ENCODE measurements at regions not wholly inside any gene's neighbourhood (a gene's known extent, or its start where the extent isn't known, plus 50 kb on each side); places are given as distances from the start of the nearest gene placed in this dataset.

DNA sequence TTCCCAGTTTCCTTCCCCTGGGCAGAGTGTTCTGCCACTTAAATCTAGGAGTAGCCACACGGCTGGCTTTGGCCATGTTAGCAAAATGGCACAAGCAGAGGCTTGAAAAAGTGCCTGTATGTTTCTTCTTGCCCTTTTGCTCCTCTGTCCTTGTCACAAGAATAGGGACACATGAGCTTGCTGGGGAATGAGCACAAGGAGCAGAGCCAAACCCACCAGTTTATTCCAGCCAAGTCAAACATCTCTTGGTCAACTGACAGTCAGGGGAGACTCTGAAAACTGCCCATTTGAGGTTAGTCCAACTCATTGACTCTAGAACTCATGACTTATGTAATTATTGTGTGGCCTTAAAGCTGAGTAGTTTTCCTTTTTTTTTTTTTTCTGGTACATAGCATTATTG is 739.7 kb upstream of the FZD8 start:
- no peak for DNase-seq
- ATAC-seq, result no peak
- intact Hi-C loops (cut with DNase I, micrococcal nuclease), result no loop called here

DNA sequence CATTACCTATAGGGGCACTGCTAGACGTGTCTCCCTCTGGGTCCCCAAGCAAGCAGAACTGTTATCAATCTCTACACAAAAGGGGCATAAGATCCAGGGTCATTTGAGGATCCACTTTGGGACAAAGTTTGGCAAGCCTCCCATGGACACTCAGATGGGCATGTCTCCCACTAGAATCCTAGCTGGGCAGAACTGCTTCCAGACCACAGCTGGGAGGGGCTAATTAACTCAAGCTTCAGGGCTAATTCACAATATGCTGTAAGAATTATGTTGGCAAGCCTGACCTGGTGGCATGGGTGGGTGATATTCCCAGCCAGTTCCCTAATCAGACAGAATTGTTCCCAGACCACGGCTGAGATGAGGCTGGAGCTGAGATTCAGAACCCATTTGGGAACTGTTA is 738.4 kb upstream of the FZD8 start:
- no peak for DNase-seq
- intact Hi-C loops (cut with DNase I, micrococcal nuclease), result no loop called here

DNA sequence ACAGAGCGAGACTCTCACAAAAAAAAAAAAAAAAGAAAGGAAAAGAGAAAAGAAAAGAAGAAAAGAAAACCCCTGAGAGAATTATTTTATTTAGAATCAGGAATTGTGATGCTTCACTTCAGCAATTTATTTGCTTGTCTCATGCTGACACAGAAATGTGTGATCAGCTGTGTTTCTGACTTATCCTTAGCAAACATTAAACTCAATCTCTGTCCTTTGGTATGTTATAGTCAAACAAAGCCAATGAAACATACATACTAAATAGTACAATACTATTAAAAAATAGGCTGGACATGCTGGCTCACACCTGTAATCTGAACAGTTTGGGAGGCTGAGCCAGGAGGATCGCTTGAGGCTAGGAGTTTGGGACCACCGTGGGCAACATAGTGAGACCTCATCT is 733.0 kb upstream of the FZD8 start:
- no peak for DNase-seq
- intact Hi-C loops (cut with DNase I, micrococcal nuclease), result no loop called here
- no peak for ATAC-seq

More for the DNA sequence above, 738.4 kb upstream of the FZD8 start:
- ATAC-seq, result no peak

DNA sequence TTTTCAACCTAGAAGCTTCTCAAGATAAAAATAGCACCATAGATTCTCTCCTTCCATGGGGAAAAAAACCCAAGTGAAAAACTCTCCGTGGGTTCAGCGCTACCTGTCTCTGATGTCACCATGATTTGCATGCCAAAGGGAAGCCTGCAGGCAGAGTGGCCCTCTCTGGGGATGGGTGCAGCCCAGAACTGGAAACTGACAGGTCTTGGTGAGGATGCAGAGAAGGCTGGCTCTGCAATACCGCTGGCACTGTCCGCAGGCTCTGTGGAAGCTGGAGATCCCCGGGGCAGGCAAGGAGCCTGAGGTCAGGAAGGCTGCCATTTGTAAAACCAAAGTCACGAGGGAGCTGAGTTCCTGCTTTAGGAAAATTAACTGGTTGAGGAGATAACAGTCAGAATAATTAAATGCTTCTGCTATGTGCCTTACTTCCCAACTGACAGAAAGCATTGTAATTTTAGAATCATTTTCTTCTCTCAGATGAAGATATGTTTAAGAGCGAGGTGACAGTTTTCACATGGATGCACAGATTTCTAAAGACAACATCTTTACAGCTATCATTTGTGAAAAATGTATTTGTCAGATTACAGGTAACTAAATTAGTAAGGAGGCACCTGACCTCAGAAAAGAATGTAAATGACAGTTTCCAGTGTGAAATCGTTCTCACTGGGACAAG is 731.5 kb upstream of the FZD8 start:
- ATAC-seq, result no peak
- no peak for DNase-seq

DNA sequence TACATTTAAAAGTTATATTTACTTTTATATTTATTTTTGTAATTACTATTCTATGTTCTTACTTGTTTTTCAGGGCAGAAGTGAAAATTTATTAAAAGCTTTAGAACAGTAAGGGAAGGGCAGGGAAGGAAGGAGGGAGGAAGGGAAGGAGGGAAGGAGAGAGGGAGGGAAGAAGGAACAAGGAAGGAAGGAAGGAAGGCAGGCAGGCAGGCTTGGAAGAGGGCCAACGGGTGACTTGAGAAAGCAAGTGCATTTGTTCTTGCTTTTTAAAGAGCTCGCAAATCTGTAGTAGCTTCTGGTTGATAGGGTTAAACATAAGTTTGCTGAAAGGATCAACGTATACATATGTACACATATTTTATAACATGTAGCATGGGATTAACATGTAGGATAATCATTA is 725.3 kb upstream of the FZD8 start:
- no peak for ATAC-seq
- intact Hi-C loops (cut with DNase I, micrococcal nuclease), result no loop called here
- DNase-seq, result no peak

More for the DNA sequence above, 731.5 kb upstream of the FZD8 start:
- intact Hi-C loops (cut with DNase I, micrococcal nuclease), result no loop called here

DNA sequence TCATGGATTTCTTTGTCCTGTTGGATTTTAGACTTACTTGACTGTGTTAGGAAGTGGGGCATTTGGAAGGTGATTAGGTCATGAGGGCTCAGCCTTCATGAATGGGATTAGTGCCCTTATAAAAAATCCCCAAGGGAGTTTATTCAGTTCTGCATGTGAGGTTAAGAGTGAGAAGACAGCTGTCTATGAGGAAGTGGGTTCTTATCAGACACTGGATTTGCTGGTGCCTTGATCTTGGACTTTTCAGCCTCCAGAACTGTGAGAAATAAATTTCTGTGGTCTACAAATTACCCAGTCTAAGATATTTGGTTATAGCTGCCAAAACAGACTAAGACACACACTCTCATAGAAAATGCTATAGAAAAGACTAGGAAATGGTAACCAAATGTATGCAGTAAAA is 724.7 kb upstream of the FZD8 start:
- no peak for DNase-seq
- ATAC-seq, result no peak
- intact Hi-C loops (cut with DNase I, micrococcal nuclease), result no loop called here

DNA sequence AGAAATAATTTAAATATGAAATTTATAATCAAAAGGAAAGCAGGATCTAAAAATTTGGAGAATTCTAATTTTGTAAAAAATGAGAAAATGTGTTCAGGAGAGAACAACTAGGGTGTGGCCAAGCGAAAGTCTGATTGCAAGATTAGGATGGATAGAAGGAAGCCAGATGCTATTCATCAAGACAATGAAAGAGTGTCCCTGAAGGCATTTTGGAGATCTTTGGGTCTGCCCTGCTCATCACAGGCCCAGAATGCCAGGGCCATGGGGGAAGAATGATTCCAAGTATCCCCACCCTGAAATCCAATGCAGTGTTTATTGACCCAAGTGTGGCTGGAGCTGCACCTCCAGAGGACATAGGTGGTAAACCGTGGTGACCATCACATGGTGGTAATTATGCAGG is 724.0 kb upstream of the FZD8 start:
- DNase-seq (no peak), ATAC-seq (no peak)
- intact Hi-C loops (cut with DNase I, micrococcal nuclease), result no loop called here

DNA sequence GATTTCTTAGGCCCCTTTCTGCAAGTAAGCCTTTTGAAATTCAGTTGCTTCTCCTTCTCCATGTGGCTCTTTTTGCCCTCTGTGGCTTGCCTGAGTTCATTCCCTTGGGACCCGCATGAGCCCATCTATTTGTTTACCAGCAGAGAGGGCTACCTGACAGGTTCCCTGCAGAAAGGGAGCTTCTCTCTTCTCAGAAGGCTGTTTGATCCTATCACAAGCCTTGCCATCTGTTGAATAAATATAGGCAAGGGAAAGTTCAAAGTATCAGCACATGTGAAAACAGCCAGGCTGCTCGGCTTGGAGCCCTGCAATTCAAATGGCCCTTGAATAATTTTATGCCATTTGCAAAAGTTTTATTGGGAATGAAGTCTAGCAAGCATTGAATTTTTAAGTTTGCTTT is 720.2 kb upstream of the FZD8 start:
- ATAC-seq (no peak), DNase-seq (no peak)
- intact Hi-C loops (cut with DNase I, micrococcal nuclease), result no loop called here

DNA sequence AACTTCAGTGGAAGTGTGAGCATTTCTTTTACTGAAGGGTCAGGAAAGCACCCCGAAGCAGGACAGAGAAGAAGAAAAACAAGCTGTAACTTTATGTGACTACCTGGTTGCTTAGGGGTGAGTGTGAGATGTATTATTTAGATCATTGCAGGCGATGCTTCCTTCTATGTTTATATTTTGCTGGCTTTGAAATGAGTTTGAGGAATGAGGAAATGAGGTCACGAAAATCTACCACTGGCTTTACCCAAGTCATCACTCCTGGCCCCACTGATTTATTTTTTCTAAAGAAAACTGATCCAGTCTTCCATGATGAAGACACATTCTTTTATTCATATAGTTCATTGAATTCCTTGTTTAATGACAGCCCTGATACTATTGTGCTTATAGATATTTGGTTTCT is 716.6 kb upstream of the FZD8 start:
- ATAC-seq, result no peak
- DNase-seq, result no peak
- intact Hi-C loops (cut with DNase I, micrococcal nuclease), result no loop called here

DNA sequence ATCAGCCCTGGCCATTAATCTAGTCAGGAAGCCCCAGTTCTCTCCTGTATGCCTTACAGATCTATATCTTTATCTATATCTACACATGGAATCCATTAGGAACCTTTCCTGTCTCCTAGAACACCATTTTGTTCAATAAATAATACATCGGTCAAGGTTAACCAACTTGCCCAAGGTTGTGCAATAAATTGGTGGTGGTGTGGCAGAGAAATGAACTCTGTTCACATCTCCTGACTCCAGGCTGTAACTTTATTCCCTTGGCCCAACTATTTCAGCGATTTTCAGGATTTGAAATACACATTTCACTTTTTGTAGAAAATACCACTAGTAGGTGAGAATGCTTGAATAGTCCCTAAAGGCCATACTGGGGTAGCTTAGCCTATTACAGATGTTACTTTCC is 712.5 kb upstream of the FZD8 start:
- DNase-seq (no peak), ATAC-seq (no peak)
- intact Hi-C loops (cut with DNase I, micrococcal nuclease), result no loop called here

DNA sequence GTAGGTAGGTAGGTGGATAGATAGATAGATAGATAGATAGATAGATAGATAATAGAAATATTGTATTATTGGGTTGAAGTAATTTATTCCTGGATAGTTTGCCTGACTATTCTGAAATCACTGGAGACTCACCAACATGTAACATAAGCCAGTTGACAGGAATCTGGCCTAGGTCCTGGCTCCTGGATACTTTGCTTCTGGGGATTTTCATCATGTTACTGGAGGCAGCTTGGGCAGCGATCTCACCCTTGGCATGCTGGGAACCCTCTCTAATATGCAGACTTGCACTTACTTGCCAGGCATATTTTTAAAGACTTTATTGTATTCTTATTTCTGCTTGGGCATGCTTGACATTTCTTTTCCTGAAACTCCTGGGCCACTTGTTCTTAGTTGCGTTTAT is 709.1 kb upstream of the FZD8 start:
- ATAC-seq, result no peak

DNA sequence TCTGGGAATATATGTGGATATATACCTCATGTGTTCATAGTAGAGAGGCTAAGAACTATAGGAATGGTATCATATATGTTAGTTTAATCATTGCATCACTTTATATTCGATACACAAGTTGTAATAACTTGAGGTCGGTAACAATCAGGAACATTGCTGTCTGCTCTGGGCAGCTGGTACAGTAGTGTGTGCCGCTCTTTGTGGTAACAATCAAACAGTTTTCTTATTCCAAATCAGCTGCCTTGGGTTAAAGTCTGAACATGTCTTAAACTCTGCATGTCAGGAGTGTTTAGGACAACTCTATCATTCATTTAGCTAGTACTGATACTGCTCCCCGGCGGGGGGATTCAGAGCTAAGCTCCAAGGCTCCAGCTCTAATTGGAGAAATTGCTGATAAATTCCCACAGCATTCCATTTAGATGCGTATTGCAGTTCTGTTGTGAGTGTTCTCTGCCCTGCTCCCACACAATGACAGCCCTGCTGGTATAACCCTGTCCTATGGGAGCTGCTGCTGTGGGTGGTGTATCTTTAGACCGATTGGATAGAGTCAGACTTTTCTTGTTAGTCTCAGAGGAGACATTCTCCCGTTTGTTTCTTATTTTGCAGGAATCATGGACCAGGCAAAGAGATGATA is 707.5 kb upstream of the FZD8 start:
- ATAC-seq (no peak), DNase-seq (no peak)

More for the DNA sequence above, 709.1 kb upstream of the FZD8 start:
- intact Hi-C loops (cut with DNase I, micrococcal nuclease), result no loop called here
- no peak for DNase-seq

DNA sequence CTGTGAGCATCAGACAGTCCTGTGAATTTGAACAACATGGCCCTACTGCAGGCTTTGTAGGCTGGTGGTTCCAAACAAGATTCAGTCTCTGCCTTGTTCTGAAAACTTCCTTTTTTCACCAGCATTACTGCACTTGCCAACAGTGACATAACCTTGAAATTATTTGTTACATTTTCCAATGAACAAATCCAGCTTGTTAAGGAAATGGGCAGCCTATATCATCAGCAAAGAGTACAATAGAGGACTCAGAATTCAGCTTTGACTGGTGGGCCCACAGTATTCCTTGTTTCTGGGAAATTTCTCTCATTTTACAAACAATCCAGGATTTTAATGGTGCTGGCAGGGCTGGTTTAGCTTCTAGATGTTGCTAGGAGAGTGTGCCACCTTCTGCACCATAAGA is 703.7 kb upstream of the FZD8 start:
- ATAC-seq (no peak), DNase-seq (no peak)
- intact Hi-C loops (cut with DNase I, micrococcal nuclease), result no loop called here

More for the DNA sequence above, 707.5 kb upstream of the FZD8 start:
- intact Hi-C loops (cut with DNase I, micrococcal nuclease), result no loop called here

DNA sequence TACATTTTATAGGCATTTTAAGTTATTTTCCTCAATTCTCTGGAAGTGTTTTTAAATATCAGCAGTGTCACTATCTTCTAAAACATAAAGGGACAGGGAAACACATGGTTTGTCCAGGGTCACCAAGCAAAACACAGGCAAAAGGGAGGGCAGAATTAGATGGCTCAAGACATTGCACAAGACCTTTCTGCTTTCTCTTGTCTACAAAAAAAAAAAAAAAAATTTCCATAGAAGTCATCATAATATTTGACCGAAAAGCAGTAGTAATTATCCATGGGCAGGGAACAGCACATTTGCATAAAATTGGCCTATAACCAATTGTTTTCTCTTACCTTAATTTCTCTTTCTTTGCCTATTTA is 703.1 kb upstream of the FZD8 start:
- ATAC-seq, result no peak
- DNase-seq, result no peak
- intact Hi-C loops (cut with DNase I, micrococcal nuclease), result no loop called here

DNA sequence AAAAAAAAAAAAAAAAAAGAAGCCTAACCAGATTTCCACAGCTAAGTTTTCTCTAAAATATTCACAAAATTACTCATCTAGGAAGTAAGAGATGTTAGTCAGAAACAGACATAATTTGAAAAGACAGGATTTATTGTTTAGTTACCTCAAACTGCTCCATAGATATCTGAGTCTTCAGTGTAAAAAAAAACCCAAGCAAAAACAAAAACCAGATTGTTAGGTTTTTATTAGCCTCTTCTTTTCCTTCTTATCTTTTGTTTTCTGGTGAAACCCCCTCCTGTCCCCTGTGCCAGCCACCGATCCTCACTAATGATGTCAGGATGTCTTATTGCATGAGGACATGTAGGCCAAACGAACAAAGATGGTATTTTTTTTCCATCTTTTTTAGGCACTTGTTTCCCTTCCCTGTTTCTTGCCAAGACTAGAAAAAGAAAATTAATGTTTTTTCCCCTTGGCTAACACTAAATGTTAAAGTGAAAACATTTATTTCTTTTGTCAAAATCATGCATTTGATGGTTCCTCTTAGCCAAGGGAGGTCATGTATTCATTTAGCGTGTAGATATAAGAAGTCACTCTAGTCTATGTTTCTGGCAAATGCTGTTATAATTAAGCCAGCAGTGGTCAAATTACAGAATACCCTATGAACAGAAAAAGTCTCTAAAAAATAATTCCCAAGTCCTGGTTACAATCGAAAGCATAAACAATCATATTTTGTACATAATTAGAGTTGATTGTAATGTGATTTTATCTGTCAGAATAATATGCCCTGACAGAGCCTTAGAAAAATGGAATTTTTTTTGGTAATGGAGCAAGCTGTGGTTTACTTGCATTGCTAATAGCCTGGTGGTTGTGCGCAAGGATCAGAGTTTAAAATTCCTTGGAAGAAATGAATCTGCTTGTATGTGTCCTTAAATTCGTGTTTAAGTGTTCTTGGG is 702.4 kb upstream of the FZD8 start:
- intact Hi-C loops (cut with DNase I, micrococcal nuclease), result no loop called here
- no peak for DNase-seq
- no peak for ATAC-seq

DNA sequence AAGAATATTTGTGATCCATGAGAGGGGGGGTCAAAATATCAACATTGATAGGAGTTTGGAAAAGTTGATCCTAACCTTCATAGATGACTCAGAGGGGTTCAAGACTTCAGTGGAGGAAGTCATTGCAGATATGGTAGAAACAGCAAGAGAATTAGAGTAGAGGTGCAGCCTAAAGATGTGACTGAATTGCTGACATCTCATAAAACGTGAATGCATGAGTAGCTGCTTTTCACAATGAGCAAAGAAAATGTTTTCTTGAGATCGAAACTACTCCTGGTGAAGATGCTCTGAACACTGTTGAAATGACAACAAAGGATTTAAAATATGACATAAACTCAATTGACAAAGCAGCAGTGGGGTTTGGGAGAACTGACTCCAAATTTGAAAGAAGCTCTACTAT is 700.7 kb upstream of the FZD8 start:
- intact Hi-C loops (cut with DNase I, micrococcal nuclease), result no loop called here
- no peak for ATAC-seq
- DNase-seq, result no peak

DNA sequence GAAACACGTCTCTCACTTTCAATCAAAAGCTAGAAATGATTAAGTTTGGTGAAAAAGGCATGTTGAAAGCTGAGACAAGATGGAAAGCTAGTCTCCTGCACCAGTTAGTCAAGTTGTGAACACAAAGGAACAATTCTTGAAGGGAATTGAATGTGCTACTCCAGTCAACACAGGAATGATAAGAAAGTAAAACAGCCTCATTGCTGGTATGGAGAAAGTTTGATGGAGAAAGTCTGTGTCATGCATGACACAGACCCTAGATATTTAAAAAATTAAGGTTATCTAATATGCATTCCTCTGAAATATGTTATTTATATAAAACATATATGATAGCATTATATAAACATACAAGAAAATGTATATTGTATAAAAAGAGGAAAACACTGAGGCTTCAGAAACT is 699.4 kb upstream of the FZD8 start:
- DNase-seq (no peak), ATAC-seq (no peak)
- intact Hi-C loops (cut with DNase I, micrococcal nuclease), result no loop called here

DNA sequence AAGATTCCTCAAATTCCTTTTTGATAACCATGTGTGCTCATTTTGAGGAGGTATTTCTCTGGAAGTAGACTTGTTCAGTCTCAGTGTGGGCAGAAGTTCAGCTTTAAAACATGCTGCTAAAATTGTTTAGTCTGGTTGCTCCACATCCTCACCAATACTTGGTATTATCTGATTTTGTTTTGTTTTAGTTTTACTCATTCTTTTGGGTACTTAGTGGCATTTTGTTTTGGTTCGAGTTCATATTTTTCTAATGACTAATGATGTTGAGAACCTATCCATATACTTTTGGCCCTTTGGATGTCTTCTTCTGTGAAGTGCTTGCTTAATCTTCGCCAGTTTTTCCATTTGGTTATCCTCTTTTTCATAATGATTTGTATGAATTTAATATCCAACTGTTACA is 694.2 kb upstream of the FZD8 start:
- DNase-seq (no peak), ATAC-seq (no peak)
- intact Hi-C loops (cut with DNase I, micrococcal nuclease), result no loop called here

DNA sequence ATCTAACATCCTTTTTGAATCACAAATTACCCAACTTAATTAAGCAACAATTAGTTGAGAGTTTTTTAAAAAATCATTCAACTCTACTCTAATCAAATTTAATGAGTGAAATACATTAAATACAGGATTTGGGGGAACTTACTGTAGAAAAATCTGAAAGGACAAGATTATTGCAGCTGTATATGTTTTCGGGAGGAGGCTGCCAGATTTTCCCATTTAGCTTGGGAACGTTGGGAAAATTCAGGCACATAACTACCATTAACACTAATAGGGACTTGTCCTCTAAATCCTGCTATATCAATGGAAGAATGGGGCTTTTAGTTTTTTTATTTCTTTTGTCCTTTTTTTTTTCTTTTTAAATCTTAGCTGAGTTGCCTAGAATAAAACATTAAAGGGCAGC is 691.4 kb upstream of the FZD8 start:
- DNase-seq (no peak), ATAC-seq (no peak)

DNA sequence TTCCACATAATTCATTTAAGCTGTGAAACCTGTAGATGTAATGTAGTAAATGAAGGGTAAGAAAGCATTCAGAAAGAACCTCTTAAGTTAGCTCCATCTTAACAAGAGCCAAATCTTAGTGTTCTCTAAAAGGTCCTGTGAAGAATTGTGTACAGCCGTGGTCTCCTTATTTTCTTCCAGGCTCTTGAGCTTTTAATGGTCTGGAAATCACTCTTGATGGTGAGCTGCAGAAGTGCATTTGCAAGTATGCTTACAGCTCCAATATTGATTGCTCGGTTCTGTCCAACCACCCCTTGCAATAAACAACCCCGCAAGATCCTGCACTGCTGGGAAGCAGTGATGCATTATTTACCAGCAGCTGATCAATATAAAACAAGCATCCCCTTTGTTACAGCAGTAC is 690.8 kb upstream of the FZD8 start:
- intact Hi-C loops (cut with DNase I, micrococcal nuclease), result no loop called here
- DNase-seq (no peak), ATAC-seq (no peak)

More for the DNA sequence above, 691.4 kb upstream of the FZD8 start:
- intact Hi-C loops (cut with DNase I, micrococcal nuclease), result no loop called here
